GM18909 (cell line): ENCODE measurements at regions not wholly inside any gene's neighbourhood (a gene's known extent, or its start where the extent isn't known, plus 50 kb on each side); places are given as distances from the start of the nearest gene placed in this dataset.
A peak's percentile ranks its signal among the peaks of the same experiment; 100 is the strongest.

ENCODE experiments used
- ATAC-seq: cut with Tn5 transposase; IDR thresholded peaks from one replicate; pipeline ENCODE4 v1.9.1; 2021; ENCODE audit warnings: mild to moderate bottlenecking; ENCODE audit not compliant: unreplicated experiment, poor library complexity

GRCh38 chr6:153670403-153671026 is 368.5 kb upstream of the OPRM1 start:
- ATAC-seq = no peak

GRCh38 chr6:153668758-153669157 is 370.3 kb upstream of the OPRM1 start:
- ATAC-seq = no peak

GRCh38 chr6:153662982-153663381 is 376.1 kb upstream of the OPRM1 start:
- ATAC-seq = no peak

GRCh38 chr6:153645326-153645725 is 393.7 kb upstream of the OPRM1 start:
- ATAC-seq = no peak

- no peak for ATAC-seq
Measured at GRCh38 chr6:153644000-153644399, 395.0 kb upstream of the OPRM1 start.

- no peak for ATAC-seq
Measured at GRCh38 chr6:153634416-153634815, 404.6 kb upstream of the OPRM1 start.

DNA sequence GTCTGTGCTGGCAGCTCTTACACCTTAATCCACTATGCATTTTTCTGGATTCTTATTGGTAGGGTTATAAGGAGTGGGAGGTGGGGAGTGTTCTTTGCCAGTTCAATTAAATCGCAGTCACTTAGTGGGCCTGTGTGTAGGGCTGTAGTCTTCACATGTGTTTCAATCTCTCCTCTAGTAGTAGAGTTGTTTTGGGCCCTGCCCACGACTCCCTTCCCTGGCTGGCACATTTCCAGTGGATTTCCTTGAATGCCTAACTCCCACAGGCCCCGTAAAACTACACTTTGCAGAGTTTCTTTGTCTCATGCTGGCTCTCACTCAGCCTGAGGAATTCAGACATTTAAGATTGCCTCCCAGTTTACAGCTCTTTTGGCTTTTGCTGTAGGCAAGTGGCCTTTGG is 414.0 kb upstream of the OPRM1 start:
- no peak for ATAC-seq

DNA sequence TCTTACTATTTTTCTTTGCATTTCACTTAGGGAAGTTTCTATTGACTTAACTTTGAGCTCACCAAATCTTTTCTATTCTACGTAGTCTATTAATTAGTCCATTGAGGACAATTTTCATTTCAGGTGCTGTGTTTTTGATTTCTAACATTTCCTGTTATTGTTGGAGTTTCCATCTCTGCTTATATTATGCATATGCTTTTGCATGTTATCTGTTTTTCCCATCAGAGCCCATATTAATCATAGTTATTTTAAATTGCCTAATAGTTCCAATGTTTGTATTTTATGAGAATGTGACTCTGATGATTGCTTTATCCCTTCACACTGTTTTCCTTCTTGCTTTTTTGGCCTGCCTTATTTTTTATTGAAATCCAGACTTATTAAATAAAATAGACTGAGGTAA is 414.5 kb upstream of the OPRM1 start:
- no peak for ATAC-seq

DNA sequence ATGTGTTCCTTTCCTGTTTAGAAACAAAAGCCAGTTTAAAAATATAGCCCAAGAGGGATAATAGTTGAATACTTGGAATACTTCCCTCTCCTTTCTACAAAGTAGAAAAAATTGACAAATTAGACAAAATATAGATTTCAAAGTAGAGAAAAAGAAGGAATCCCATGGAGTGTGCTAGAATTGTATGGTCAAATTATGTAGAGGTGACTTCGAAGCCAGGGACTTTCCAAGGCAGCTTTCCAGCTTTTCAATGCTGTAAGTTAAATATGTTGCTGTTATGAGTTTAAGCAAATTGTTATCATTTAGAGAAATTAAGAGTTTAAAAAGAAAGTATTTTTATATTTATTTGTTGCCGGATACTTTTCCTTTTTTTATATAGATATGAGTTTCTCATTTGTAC is 415.5 kb upstream of the OPRM1 start:
- ATAC-seq = no peak

- ATAC-seq = no peak
Measured at GRCh38 chr6:153621491-153621890, 417.5 kb upstream of the OPRM1 start.

- no peak for ATAC-seq
Measured at GRCh38 chr6:153621070-153621469, 418.0 kb upstream of the OPRM1 start.

DNA sequence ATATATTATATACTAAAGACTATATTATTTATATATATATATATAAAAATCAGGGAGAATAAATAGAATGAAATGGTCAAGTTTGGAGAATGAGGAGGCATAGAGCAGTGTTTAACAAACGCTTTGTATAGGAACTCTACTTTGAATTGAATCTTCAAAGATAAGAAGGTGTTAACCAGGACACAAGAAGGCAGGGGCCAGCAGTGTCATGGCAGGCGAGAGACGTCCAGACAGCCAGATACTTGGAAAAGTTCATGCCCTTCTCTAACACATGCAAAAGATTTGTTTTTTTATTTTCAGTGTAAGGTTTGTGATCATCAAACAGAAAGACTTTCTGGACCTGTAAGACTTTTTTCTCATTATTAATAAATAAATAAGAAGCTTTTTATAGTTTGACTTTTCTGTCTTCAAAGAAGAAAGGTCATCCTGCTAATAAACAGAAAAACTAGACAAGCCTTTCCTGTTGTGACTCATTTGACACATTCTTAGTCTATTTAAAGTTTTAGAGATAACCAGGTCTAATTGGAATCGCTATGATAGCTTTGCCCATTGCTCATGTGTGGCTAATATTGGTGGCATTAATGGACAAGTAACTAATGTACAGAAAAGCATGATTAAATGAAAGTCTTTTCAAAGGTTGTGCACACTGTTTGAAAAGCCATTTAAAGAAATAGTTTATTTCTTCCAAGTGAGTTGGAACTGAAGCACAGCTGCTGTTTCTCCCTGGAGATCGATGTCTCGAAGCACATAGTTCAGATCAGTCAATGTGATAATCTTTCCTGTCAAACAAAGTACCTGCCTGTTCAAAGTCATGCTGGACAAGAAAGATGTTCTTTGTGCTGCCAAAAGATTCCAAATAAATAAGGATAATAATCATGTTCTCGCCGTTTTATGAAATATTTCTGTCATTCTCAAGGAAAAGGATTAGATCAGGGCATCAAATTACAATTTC is 420.4 kb upstream of the OPRM1 start:
- ATAC-seq = no peak

GRCh38 chr6:153616506-153616905 is 422.5 kb upstream of the OPRM1 start:
- ATAC-seq = no peak

- ATAC-seq = no peak
Measured at GRCh38 chr6:153613719-153614455, 425.2 kb upstream of the OPRM1 start.

GRCh38 chr6:153602401-153602800 is 436.6 kb upstream of the OPRM1 start:
- no peak for ATAC-seq

DNA sequence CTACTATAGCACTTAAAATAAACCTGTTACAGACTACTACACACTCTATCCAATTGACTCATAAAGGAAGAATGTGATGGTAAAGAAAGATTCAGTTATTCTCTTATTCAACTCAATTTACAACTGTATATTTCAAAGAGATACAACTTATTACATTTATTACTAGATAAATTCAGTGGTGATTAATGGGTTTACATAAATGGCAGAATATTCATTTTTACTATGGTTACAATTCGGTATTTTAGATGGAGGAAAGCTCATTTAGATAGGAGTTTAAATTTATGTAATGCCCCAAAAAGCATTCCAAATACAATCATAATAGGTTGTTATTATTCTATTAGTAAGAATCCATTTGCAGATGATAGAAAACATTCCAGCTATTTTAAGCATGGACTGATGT is 439.1 kb upstream of the OPRM1 start:
- no peak for ATAC-seq

DNA sequence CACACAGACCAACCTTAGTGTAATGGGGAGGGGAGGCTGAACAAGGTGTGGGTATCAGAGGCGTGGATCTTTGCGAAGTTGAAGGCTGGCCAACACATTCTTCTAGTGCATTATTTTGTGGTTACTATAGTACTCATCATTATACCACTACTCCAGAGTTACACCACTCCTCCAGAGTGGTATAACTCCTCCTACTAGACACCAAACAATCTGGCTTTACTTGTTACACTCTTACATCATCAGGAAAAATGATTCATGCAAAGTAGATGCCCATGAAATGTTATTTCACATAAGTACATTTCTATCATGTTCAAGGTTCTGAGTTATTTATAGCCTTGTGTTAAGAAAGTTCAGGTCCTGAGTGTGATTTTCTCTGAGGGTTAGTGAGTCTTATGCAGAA is 443.1 kb upstream of the OPRM1 start:
- ATAC-seq = no peak

DNA sequence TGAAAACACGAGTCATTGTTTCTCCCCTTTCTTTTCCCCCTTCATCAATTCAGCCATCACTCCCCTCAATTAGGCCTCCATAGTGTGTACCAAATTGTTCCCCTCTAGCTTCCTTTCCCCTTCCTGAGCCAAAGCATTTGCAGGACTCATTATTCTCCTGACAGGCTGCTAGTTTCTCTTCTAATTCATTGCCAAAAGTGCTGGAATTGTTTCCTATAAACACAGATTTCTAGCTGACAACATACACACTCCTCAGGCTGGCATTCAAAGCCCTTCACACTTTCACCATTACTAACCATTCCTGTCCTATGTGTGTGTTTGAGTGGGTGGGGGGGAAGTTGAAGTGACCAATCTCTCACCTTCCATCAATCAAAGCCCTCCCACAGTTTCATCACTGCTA is 444.2 kb upstream of the OPRM1 start:
- ATAC-seq = no peak

GRCh38 chr6:153591159-153591558 is 447.9 kb upstream of the OPRM1 start:
- ATAC-seq = peak; percentile 60

- ATAC-seq = no peak
Measured at GRCh38 chr6:153590411-153590810, 448.6 kb upstream of the OPRM1 start.

DNA sequence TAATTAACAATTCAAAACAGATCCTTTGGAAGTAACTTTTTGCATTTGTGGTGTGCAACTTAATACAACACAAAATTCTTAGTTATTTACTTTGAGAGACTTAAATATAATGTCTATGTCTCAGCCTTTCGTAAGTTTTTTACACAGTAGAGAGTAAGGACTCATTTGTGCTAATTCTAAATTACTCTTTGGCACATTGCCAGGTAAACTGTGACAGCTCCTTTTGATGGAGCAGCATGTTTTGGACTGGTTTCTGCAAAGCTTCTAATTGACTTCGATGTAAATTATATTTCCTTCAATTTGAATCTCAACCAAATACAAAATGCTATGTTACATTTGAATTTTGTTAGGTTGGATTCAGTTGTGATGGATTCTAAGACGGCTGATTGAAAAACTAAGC is 450.7 kb upstream of the OPRM1 start:
- ATAC-seq = no peak
